ENCODE measurements at regions not wholly inside any gene's neighbourhood (a gene's known extent, or its start where the extent isn't known, plus 50 kb on each side); places are given as distances from the start of the nearest gene placed in this dataset.
"Not testable (repeated sequence)": the region's sequence is repeated elsewhere in the genome, so short reads cannot be mapped to it uniquely, and the experiment has no call there.

GRCh38 chr15:22303112-22303511 lies 155.6 kb upstream of the GOLGA6L22 start:
- DNase-seq (ENCODE audit: extremely low read depth, low read depth): not testable (repeated sequence)

Small RNAs in the stretch of these regions (small RNA-seq; reads per million reads assigned to genes)
- 0 reads per million in 2 experiments for gene MIR1268A

Data from NCI-H460 (cell line).